ENCODE measurements at regions not wholly inside any gene's neighbourhood (a gene's known extent, or its start where the extent isn't known, plus 50 kb on each side); places are given as distances from the start of the nearest gene placed in this dataset.

- TF ChIP-seq SP1 (CRISPR knock-in tag; conservative IDR thresholded peaks at IDR 0.05) (no peak), NR2C2 (CRISPR knock-in tag; IDR thresholded peaks at IDR 0.05) (no peak), CREM (CRISPR knock-in tag; IDR thresholded peaks at IDR 0.05) (no peak), USF1 (CRISPR knock-in tag; IDR thresholded peaks at IDR 0.05) (no peak), PRDM15 (CRISPR knock-in tag; IDR thresholded peaks at IDR 0.05) (no peak), MXD4 (CRISPR knock-in tag; IDR thresholded peaks at IDR 0.05; ENCODE audit: borderline replicate concordance) (no peak)
- TF ChIP-seq, protein P1, sequence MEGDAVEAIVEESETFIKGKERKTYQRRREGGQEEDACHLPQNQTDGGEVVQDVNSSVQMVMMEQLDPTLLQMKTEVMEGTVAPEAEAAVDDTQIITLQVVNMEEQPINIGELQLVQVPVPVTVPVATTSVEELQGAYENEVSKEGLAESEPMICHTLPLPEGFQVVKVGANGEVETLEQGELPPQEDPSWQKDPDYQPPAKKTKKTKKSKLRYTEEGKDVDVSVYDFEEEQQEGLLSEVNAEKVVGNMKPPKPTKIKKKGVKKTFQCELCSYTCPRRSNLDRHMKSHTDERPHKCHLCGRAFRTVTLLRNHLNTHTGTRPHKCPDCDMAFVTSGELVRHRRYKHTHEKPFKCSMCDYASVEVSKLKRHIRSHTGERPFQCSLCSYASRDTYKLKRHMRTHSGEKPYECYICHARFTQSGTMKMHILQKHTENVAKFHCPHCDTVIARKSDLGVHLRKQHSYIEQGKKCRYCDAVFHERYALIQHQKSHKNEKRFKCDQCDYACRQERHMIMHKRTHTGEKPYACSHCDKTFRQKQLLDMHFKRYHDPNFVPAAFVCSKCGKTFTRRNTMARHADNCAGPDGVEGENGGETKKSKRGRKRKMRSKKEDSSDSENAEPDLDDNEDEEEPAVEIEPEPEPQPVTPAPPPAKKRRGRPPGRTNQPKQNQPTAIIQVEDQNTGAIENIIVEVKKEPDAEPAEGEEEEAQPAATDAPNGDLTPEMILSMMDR (IDR thresholded peaks at IDR 0.05), result no peak
- TF ChIP-seq, protein P2, sequence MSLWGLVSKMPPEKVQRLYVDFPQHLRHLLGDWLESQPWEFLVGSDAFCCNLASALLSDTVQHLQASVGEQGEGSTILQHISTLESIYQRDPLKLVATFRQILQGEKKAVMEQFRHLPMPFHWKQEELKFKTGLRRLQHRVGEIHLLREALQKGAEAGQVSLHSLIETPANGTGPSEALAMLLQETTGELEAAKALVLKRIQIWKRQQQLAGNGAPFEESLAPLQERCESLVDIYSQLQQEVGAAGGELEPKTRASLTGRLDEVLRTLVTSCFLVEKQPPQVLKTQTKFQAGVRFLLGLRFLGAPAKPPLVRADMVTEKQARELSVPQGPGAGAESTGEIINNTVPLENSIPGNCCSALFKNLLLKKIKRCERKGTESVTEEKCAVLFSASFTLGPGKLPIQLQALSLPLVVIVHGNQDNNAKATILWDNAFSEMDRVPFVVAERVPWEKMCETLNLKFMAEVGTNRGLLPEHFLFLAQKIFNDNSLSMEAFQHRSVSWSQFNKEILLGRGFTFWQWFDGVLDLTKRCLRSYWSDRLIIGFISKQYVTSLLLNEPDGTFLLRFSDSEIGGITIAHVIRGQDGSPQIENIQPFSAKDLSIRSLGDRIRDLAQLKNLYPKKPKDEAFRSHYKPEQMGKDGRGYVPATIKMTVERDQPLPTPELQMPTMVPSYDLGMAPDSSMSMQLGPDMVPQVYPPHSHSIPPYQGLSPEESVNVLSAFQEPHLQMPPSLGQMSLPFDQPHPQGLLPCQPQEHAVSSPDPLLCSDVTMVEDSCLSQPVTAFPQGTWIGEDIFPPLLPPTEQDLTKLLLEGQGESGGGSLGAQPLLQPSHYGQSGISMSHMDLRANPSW (CRISPR knock-in tag; conservative IDR thresholded peaks at IDR 0.05; ENCODE audit: low read depth), result no peak
Measured at GRCh38 chr14:34107441-34107840, 156.6 kb upstream of the EGLN3 start.
